ENCODE measurements at regions not wholly inside any gene's neighbourhood (a gene's known extent, or its start where the extent isn't known, plus 50 kb on each side); places are given as distances from the start of the nearest gene placed in this dataset.

GRCh38 chr3:87090631-87091030 lies 99.7 kb upstream of the VGLL3 start:
- TF ChIP-seq CTCF (IDR thresholded peaks at IDR 0.05), result no peak
- no peak for TF ChIP-seq EP300 (IDR thresholded peaks at IDR 0.05)
- no peak for TF ChIP-seq POLR2A (IDR thresholded peaks at IDR 0.05)

All from tibial nerve (tissue), 4 donors.